ENCODE measurements at regions not wholly inside any gene's neighbourhood (a gene's known extent, or its start where the extent isn't known, plus 50 kb on each side); places are given as distances from the start of the nearest gene placed in this dataset.

DNA sequence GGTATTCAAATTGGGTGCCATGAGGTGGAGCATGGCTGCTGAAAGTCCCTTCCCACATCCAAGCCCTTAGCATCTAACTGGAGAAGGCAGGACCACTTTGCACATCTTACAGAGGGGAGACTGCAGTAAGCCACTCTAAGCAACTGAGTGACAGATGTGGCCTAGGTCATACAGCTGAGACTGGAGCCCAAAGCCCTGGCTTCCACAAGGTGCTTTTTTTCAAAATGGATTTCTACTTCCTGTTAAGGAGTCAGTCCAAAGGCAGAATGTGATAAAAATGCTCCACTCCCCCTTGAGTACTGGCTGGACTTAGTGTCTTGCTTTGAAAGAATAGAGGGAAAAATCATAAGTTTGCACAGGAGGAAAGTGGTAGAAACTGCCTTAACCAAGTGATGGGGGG, 424.0 kb upstream of the SPRED2 start:
- TF ChIP-seq, protein P1, sequence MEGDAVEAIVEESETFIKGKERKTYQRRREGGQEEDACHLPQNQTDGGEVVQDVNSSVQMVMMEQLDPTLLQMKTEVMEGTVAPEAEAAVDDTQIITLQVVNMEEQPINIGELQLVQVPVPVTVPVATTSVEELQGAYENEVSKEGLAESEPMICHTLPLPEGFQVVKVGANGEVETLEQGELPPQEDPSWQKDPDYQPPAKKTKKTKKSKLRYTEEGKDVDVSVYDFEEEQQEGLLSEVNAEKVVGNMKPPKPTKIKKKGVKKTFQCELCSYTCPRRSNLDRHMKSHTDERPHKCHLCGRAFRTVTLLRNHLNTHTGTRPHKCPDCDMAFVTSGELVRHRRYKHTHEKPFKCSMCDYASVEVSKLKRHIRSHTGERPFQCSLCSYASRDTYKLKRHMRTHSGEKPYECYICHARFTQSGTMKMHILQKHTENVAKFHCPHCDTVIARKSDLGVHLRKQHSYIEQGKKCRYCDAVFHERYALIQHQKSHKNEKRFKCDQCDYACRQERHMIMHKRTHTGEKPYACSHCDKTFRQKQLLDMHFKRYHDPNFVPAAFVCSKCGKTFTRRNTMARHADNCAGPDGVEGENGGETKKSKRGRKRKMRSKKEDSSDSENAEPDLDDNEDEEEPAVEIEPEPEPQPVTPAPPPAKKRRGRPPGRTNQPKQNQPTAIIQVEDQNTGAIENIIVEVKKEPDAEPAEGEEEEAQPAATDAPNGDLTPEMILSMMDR (IDR thresholded peaks at IDR 0.05; ENCODE audit: insufficient read depth, low read depth, low read length), result no peak
- TF ChIP-seq EZH2 (IDR thresholded peaks at IDR 0.05; ENCODE audit: insufficient read depth, low read length), result no peak
